Body of pancreas (tissue), 4 donors: ENCODE measurements at regions not wholly inside any gene's neighbourhood (a gene's known extent, or its start where the extent isn't known, plus 50 kb on each side); places are given as distances from the start of the nearest gene placed in this dataset.

Experiments
- POLR2A ChIP-seq, 3 donors: fragments of 450-650 bp; IDR thresholded peaks; one replicate each; pipeline ENCODE4 v1.6.1; 2016; ENCODE audit warnings: antibody characterized with exemption in 3 of 3, mild to moderate bottlenecking in 2 of 3
- TF ChIP-seq, protein P1 (sequence below), 7 experiments: fragments of 450-650 bp in 4 of 7; fragments of 200-600 bp in 3 of 7; sonication (generic) in 3 of 7; IDR thresholded peaks; one replicate each; pipeline ENCODE4 v1.5.1; 2016 to 2019; ENCODE audit warnings: antibody characterized with exemption in 7 of 7

- TF ChIP-seq, protein P1, sequence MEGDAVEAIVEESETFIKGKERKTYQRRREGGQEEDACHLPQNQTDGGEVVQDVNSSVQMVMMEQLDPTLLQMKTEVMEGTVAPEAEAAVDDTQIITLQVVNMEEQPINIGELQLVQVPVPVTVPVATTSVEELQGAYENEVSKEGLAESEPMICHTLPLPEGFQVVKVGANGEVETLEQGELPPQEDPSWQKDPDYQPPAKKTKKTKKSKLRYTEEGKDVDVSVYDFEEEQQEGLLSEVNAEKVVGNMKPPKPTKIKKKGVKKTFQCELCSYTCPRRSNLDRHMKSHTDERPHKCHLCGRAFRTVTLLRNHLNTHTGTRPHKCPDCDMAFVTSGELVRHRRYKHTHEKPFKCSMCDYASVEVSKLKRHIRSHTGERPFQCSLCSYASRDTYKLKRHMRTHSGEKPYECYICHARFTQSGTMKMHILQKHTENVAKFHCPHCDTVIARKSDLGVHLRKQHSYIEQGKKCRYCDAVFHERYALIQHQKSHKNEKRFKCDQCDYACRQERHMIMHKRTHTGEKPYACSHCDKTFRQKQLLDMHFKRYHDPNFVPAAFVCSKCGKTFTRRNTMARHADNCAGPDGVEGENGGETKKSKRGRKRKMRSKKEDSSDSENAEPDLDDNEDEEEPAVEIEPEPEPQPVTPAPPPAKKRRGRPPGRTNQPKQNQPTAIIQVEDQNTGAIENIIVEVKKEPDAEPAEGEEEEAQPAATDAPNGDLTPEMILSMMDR (IDR thresholded peaks at IDR 0.05) = no peak
- TF ChIP-seq POLR2A (IDR thresholded peaks at IDR 0.05) = no peak
These were observed 144.7 kb downstream of the RPS24 start for GRCh38 chr10:78178397-78178796.
